HuH-7.5 (cell line): ENCODE measurements at regions not wholly inside any gene's neighbourhood (a gene's known extent, or its start where the extent isn't known, plus 50 kb on each side); places are given as distances from the start of the nearest gene placed in this dataset.

Experiments
- DNase-seq: peaks from one replicate; pipeline ENCODE4 v3.0.0; 2011; ENCODE audit warnings: low spot score

- DNase-seq: no peak
Measured at GRCh38 chr16:82497139-82497538, 129.6 kb upstream of the CDH13 start.

GRCh38 chr16:82488460-82488859 is 138.3 kb upstream of the CDH13 start:
- DNase-seq: no peak

- DNase-seq: no peak
Measured at GRCh38 chr16:82481455-82481854, 145.3 kb upstream of the CDH13 start.

- DNase-seq: no peak
Measured at GRCh38 chr16:82476786-82477185, 150.0 kb upstream of the CDH13 start.

GRCh38 chr16:82470620-82471152 is 156.1 kb upstream of the CDH13 start:
- DNase-seq: no peak

GRCh38 chr16:82470016-82470415 is 156.8 kb upstream of the CDH13 start:
- DNase-seq: no peak

GRCh38 chr16:82464187-82464586 is 162.6 kb upstream of the CDH13 start:
- no peak for DNase-seq

GRCh38 chr16:82460766-82461165 is 166.0 kb upstream of the CDH13 start:
- no peak for DNase-seq

- DNase-seq: no peak
Measured at GRCh38 chr16:82459580-82460256, 167.1 kb upstream of the CDH13 start.

GRCh38 chr16:82456683-82457082 is 170.1 kb upstream of the CDH13 start:
- DNase-seq: peak; percentile 59

GRCh38 chr16:82454566-82454965 is 172.2 kb upstream of the CDH13 start:
- DNase-seq: no peak

GRCh38 chr16:82454152-82454551 is 172.6 kb upstream of the CDH13 start:
- no peak for DNase-seq

- no peak for DNase-seq
Measured at GRCh38 chr16:82452004-82452756, 174.6 kb upstream of the CDH13 start.

GRCh38 chr16:82451449-82451848 is 175.3 kb upstream of the CDH13 start:
- DNase-seq: no peak

- DNase-seq: no peak
Measured at GRCh38 chr16:82440336-82440735, 186.4 kb upstream of the CDH13 start.

- peak; percentile 24 for DNase-seq
Measured at GRCh38 chr16:82439678-82440293, 187.0 kb upstream of the CDH13 start.

- DNase-seq: no peak
Measured at GRCh38 chr16:82433042-82433441, 193.7 kb upstream of the CDH13 start.

- no peak for DNase-seq
Measured at GRCh38 chr16:82432261-82432660, 194.5 kb upstream of the CDH13 start.

GRCh38 chr16:82425661-82426060 is 201.1 kb upstream of the CDH13 start:
- DNase-seq: no peak

- DNase-seq: no peak
Measured at GRCh38 chr16:82421851-82422250, 204.9 kb upstream of the CDH13 start.

GRCh38 chr16:82419332-82419731 is 207.4 kb upstream of the CDH13 start:
- DNase-seq: no peak

- DNase-seq: no peak
Measured at GRCh38 chr16:82414476-82414875, 212.3 kb upstream of the CDH13 start.

- no peak for DNase-seq
Measured at GRCh38 chr16:82412770-82413169, 214.0 kb upstream of the CDH13 start.
